ENCODE measurements at regions not wholly inside any gene's neighbourhood (a gene's known extent, or its start where the extent isn't known, plus 50 kb on each side); places are given as distances from the start of the nearest gene placed in this dataset.
A peak's percentile ranks its signal among the peaks of the same experiment; 100 is the strongest.
"Not testable (repeated sequence)": the region's sequence is repeated elsewhere in the genome, so short reads cannot be mapped to it uniquely, and the experiment has no call there.

DNA sequence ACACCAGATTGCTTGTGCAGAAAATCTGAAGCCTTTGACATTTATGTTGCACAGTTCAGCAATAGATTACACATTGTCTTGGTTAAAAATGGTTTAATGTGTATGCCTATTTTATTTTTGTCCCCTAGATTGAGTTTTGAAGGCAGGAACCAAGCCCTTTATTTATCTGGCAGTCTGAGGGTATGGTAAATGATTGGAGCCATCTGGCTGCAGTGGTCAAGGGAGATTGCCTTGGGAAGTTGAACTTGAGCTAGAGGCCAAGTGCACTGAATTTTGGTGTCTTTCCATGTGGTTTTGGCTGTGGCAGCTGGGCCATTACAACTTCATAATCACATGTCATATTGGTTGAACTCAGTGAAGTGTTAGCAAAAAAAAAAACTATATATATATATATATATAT is 248.7 kb upstream of the C2CD4B start:
- H3K36me3 Mint-ChIP-seq (ENCODE audit: low read depth) = no peaks in the 10 kb centered on the region
- TF ChIP-seq, protein P1, sequence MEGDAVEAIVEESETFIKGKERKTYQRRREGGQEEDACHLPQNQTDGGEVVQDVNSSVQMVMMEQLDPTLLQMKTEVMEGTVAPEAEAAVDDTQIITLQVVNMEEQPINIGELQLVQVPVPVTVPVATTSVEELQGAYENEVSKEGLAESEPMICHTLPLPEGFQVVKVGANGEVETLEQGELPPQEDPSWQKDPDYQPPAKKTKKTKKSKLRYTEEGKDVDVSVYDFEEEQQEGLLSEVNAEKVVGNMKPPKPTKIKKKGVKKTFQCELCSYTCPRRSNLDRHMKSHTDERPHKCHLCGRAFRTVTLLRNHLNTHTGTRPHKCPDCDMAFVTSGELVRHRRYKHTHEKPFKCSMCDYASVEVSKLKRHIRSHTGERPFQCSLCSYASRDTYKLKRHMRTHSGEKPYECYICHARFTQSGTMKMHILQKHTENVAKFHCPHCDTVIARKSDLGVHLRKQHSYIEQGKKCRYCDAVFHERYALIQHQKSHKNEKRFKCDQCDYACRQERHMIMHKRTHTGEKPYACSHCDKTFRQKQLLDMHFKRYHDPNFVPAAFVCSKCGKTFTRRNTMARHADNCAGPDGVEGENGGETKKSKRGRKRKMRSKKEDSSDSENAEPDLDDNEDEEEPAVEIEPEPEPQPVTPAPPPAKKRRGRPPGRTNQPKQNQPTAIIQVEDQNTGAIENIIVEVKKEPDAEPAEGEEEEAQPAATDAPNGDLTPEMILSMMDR (IDR thresholded peaks at IDR 0.05) = no peak
- DNase-seq (ENCODE audit: low spot score) = no peak
- H3K4me1 Mint-ChIP-seq (ENCODE audit: low read depth) = peaks cover 17% of the 10 kb centered on the region
- no peaks in the 10 kb centered on the region for H3K27me3 Mint-ChIP-seq (ENCODE audit: low read depth)
- H3K4me3 Mint-ChIP-seq (ENCODE audit: unreplicated experiment) = no peak overlapping the region
- H3K27ac Mint-ChIP-seq (ENCODE audit: unreplicated experiment) = no peak overlapping the region
- no peaks in the 10 kb centered on the region for H3K9me3 Mint-ChIP-seq (ENCODE audit: low read depth)

- DNase-seq (ENCODE audit: low spot score) = no peak
- Mint-ChIP-seq H3K27me3 (ENCODE audit: low read depth) (no peaks in the 10 kb centered on the region), H3K9me3 (ENCODE audit: low read depth) (no peaks in the 10 kb centered on the region), H3K36me3 (ENCODE audit: low read depth) (no peaks in the 10 kb centered on the region), H3K4me1 (ENCODE audit: low read depth) (peaks cover 17% of the 10 kb centered on the region), H3K4me3 (ENCODE audit: unreplicated experiment) (no peak overlapping the region), H3K27ac (ENCODE audit: unreplicated experiment) (no peak overlapping the region)
- TF ChIP-seq, protein P1 (IDR thresholded peaks at IDR 0.05) = no peak
These were observed 250.4 kb upstream of the C2CD4B start for GRCh38 chr15:62415498-62415897.

GRCh38 chr15:62416526-62416925 is 251.4 kb upstream of the C2CD4B start:
- peaks cover 17% of the 10 kb centered on the region for H3K4me1 Mint-ChIP-seq (ENCODE audit: low read depth)
- TF ChIP-seq, protein P1 (IDR thresholded peaks at IDR 0.05) = no peak
- no peaks in the 10 kb centered on the region for H3K27me3 Mint-ChIP-seq (ENCODE audit: low read depth)
- H3K4me3 Mint-ChIP-seq (ENCODE audit: unreplicated experiment) = no peak overlapping the region
- H3K36me3 Mint-ChIP-seq (ENCODE audit: low read depth) = no peaks in the 10 kb centered on the region
- no peak for DNase-seq (ENCODE audit: low spot score)
- no peak overlapping the region for H3K27ac Mint-ChIP-seq (ENCODE audit: unreplicated experiment)
- peaks cover 4% of the 10 kb centered on the region for H3K9me3 Mint-ChIP-seq (ENCODE audit: low read depth)

GRCh38 chr15:62417439-62417838 is 252.4 kb upstream of the C2CD4B start:
- peak overlapping the region; percentile 55 for H3K27ac Mint-ChIP-seq (ENCODE audit: unreplicated experiment)
- no peaks in the 10 kb centered on the region for H3K36me3 Mint-ChIP-seq (ENCODE audit: low read depth)
- H3K9me3 Mint-ChIP-seq (ENCODE audit: low read depth) = peaks cover 4% of the 10 kb centered on the region
- H3K27me3 Mint-ChIP-seq (ENCODE audit: low read depth) = no peaks in the 10 kb centered on the region
- H3K4me3 Mint-ChIP-seq (ENCODE audit: unreplicated experiment) = no peak overlapping the region
- H3K4me1 Mint-ChIP-seq (ENCODE audit: low read depth) = peaks cover 17% of the 10 kb centered on the region
- no peak for DNase-seq (ENCODE audit: low spot score)
- TF ChIP-seq, protein P1 (IDR thresholded peaks at IDR 0.05) = no peak

DNA sequence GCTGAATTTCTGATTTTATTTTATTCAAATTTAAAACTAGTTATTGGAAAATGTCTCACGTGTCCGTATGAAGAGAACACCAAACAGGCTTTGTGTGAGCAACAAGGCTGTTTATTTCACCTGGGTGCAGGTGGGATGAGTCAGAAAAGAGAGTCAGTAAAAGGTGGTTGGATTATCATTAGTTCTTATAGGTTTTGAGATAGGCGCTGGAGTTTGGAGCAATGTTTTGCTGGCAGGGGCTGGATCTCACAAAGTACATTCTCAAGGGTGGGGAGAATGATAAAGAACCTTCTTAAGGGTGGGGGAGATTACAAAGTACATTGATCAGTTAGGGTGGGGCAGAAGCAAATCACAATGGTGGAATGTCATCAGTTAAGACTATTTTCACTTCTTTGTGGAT is 253.4 kb upstream of the C2CD4B start:
- DNase-seq (ENCODE audit: low spot score); H3K27me3 Mint-ChIP-seq (ENCODE audit: low read depth); H3K4me3 Mint-ChIP-seq (ENCODE audit: unreplicated experiment); H3K36me3 Mint-ChIP-seq (ENCODE audit: low read depth); H3K27ac Mint-ChIP-seq (ENCODE audit: unreplicated experiment); H3K9me3 Mint-ChIP-seq (ENCODE audit: low read depth): not testable (repeated sequence)
- peaks cover 10% of the 10 kb centered on the region for H3K4me1 Mint-ChIP-seq (ENCODE audit: low read depth)

DNA sequence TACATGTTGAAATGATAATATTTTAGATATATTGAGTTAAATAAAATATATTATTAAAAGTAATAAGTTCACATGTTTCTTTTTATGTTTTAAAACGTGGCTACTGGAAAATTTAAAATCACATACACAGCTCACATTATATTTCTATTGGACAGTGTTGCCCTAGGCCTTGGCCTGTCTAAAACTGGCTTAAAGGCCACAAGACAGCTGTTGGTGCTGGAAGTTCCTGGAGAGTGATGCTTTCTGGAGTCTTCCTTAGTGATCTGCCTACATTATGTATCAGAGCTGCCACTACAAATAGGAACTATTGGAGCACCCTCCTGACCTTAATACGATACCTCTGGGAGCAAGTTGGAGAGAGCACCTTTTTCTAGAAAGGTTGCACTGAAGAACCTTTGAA is 254.1 kb upstream of the C2CD4B start:
- TF ChIP-seq, protein P1 (IDR thresholded peaks at IDR 0.05) = no peak
- H3K27me3 Mint-ChIP-seq (ENCODE audit: low read depth) = no peaks in the 10 kb centered on the region
- no peak overlapping the region for H3K4me3 Mint-ChIP-seq (ENCODE audit: unreplicated experiment)
- H3K27ac Mint-ChIP-seq (ENCODE audit: unreplicated experiment) = no peak overlapping the region
- peaks cover 4% of the 10 kb centered on the region for H3K9me3 Mint-ChIP-seq (ENCODE audit: low read depth)
- peaks cover 10% of the 10 kb centered on the region for H3K4me1 Mint-ChIP-seq (ENCODE audit: low read depth)
- H3K36me3 Mint-ChIP-seq (ENCODE audit: low read depth) = no peaks in the 10 kb centered on the region
- no peak for DNase-seq (ENCODE audit: low spot score)

GRCh38 chr15:62420371-62420770 is 255.3 kb upstream of the C2CD4B start:
- DNase-seq (ENCODE audit: low spot score); H3K9me3 Mint-ChIP-seq (ENCODE audit: low read depth); H3K27me3 Mint-ChIP-seq (ENCODE audit: low read depth); H3K4me3 Mint-ChIP-seq (ENCODE audit: unreplicated experiment); H3K36me3 Mint-ChIP-seq (ENCODE audit: low read depth): not testable (repeated sequence)
- peaks cover 10% of the 10 kb centered on the region for H3K4me1 Mint-ChIP-seq (ENCODE audit: low read depth)
- H3K27ac Mint-ChIP-seq (ENCODE audit: unreplicated experiment) = peak overlapping the region; percentile 45

All from chondrocyte (in vitro differentiated cells).